ENCODE measurements at regions not wholly inside any gene's neighbourhood (a gene's known extent, or its start where the extent isn't known, plus 50 kb on each side); places are given as distances from the start of the nearest gene placed in this dataset.

DNA sequence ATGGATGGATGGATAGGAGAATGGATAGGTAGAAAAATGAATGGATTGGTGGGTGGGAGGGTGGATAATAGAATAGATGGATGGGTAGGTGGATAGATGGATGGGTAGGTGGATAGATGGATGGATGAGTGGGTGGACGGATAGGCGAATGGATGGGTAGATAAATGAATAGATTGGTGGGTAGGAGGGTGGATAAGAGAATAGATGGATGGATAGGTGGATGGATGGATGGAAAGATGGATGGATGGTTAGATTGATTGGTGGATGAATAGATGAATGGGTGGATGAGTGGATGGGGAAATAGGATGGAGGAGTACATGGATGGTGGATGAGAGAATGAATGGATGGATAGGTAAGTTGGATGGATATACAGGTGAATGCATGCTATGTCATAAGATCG is 110.5 kb downstream of the CEBPB start:
- DNase-seq = no peak

GRCh38 chr20:50301712-50302111 is 111.1 kb downstream of the CEBPB start:
- DNase-seq = no peak

- no peak for DNase-seq
Observed at GRCh38 chr20:50302341-50303057, 111.9 kb downstream of the CEBPB start.

GRCh38 chr20:50303573-50304500 is 113.2 kb downstream of the CEBPB start:
- DNase-seq = no peak

- DNase-seq = no peak
Observed at GRCh38 chr20:50304501-50304856, 113.8 kb downstream of the CEBPB start.

GRCh38 chr20:50304923-50305635 is 114.4 kb downstream of the CEBPB start:
- DNase-seq = no peak

DNA sequence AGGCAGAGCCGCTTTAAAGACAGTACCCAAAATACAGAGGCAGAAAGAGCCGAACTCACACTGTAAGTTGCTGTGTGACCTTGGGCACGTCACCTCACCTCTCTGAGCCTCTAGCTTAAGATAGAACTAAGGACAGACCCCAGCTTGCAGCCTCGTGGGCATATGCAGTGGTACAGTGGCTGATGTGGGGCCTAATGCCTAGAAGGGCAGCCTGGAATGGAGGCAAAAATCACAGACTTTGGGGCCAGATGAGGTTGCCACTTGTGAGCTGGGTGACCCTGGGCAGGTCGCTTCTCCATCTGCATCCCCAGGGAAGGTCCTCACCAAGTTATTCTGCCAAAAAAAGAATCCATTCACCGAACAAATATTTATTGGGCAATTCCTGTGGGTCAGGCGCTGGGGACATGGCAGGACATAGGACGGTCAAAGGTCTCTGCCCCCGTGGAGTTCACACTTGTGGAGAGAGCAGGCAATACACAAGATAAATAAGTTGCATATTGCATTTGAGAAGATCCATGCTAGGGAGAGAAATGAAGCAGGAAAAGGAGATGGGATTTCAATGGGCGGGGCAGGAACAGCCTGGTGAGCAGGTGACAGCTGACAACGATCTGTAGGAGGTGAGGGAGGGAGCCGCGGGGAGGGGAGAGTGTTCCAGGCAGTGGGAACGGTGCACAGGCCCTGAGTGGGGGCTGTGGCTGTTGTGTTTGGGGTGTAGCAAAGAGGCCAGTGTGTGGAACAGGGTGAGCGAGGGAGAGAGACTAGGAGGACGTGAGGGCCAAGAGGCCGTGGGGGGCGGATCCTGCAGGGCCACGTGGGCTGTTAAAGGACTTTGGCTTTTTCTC is 115.2 kb downstream of the CEBPB start:
- DNase-seq = no peak

- no peak for DNase-seq
Observed at GRCh38 chr20:50306478-50307423, 116.1 kb downstream of the CEBPB start.

DNA sequence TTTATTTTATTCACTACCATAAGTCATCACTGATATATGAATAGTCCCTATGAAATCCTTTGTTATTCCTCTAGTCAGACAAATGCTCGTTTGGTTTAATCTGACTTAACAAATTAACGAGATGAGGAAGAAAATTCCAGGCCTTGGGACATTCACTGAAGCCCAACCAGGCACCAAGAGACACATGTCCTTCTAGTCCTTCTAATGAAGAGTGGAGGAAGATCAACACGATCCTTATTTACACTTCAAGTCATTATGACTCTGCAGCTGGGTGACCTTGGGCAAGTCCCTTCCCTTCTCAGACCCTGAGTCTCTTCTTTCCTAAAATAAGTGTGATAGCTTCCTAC is 117.5 kb downstream of the CEBPB start:
- no peak for DNase-seq

DNA sequence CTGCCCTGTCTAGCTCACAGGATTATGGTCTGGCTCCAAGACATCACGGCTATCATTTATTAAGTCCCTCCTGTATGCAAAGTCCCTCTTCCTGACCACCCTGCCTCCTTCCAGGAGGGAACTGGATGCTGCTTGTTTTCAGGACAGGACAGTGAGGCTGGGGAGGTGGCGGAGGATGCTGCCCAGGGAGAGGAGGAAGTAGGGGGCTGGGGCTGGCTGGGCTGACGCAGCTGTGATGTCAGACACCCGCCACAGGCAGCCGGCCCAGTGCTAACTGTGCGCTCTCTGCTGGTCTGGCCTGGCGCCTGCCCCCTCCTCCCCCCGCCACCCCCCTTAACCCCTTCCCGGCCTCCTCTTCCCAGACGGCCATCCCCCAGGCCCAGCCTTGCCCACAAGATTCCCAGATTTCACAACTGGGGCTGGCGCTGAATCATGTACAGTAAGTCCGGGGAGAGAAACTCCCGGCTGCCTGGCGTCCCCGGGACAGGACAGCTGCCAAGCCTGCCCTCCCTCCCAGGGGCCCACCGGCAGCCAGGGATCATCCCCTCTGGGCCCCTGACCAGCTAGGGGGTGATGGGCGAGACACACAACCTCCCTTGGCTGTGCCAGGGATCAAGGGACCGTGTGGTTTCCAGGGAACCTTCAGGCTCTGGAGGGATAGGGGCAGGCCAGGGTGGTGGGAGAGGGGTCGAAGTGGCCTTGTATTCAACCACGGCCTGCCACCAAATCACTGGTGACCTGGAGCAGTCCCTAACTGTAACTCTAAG is 118.1 kb downstream of the CEBPB start:
- DNase-seq = peak; percentile 26

DNA sequence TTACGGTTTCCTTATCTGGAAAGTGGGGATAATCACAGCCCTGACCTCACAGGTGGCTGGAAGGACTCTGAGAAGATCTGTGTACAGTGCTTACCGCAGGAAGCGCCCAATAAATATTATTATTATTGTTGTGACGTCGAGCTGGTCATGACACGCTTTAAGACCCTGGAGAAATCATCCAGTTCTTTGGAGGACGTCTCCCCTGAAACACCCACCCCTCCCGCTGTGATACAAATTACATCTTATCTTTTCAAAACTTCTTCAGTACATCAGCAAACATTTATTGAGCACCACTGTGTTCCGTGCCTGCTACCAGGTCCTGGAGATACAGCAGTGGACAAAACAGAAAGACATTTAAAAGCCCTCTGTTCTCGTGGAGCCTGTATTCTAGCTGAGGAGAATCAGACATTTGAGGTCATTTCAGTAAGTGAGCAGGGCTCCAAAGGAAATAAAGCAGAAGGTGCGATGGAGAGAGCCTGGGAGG is 118.7 kb downstream of the CEBPB start:
- DNase-seq = no peak

DNA sequence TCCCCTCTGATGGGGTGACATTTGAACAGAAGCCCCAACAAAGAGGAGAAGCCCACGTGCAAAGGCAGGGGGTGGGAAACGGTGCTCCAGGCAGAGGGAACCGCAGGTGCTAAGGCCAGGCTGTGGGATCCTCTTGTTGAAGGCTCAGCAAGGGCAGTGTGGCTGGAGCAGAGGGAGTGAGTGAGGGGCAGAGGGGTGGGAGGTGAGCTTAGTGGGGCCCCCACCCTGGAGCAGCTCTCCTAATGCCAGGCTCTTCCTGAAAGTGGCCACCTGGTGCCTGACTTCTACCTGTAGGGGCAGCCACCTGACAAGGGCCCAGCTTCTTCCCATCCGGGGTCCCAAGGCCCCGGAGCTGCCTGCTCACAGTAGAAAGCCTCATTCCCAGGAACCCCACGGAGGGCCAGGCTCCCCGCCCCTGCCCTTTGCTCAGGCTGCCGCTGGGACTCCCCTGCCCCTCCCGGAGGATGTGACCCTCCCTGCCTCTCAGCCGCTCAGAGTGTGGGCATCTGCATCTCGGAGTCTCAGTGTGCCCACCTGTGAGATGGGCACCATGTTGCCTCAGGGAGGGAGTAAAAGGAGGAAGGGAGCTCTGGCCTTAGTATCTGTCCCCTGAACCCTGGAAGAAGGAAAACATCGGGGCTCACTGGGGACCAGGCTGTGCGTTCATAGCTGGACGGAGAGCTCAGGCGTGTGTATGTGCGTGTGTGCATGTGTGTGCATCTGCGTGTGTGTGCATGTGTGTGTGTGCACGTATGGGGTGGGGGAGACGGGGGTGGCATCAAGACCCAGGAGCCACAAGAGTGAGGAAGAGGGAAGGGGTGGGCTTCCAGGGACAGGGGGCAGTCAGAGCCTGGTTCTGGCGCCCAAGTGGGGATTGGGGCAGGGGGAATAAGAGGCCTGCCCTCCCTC is 119.4 kb downstream of the CEBPB start:
- DNase-seq = no peak

- DNase-seq = no peak
Observed at GRCh38 chr20:50310673-50311051, 120.0 kb downstream of the CEBPB start.

DNA sequence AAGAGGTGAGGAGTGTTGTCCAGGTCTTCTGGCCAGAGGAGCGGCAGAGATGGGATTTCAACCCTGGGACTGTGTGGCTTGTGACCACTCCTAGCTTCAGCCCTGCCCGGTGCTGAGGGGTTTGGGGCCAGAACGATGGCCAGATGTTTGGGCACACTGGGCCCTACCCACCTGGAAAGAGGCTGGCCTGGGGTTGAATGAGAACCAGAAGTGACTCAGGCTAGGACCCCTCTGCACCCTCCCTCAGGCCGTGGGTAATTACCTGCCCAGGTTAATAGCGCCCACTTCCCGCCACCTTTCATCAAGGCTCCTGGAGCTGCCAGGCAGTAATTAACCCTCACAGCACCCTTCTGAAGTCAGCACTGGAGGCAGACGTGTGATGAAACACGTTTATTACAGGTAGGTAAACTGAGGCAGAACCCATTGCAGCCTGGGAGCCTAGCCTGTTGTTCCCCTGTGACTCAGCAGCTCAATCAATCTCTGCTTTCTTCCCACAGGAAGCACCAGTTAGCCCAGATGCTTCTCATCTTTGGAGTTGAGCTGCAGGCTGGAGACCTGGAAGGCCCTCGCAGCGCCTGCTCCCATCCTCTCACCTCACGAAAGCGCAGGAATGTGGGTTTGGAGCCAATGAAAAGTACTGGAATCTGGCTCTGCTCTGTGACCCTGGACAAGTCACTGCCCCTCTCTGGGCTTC is 120.8 kb downstream of the CEBPB start:
- no peak for DNase-seq

DNA sequence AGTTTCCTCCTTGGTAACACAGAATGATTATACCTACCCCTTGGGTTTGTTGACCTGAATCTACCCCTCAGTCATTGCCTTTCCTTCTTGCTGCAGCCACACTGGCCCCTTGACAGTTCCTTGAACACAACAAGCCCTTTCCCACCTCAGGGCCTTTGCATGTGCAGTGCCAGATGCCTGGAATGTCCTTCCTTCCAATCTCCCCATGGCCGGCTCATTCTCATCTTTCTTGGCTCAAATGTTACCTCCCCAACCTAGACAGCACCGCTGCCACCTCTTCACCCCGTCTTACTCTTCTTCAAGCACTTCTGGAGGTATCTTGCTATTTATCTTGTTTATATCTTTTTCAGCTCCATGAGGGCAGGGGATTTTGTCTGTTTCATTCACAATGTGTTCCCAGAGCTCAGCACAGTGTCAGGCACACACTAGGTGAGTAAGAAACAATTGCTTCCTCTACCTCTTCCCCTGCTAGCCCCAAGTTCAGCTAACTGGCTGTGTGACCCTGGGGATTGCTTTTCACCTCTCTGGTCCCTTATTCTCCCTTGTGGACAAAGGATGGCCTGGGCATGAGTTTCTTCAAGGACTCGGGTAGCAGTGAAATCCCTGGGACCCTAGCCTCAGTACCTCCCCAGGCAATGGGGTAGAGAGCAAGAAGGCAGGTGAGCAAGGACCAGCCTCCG is 121.5 kb downstream of the CEBPB start:
- DNase-seq = no peak

DNA sequence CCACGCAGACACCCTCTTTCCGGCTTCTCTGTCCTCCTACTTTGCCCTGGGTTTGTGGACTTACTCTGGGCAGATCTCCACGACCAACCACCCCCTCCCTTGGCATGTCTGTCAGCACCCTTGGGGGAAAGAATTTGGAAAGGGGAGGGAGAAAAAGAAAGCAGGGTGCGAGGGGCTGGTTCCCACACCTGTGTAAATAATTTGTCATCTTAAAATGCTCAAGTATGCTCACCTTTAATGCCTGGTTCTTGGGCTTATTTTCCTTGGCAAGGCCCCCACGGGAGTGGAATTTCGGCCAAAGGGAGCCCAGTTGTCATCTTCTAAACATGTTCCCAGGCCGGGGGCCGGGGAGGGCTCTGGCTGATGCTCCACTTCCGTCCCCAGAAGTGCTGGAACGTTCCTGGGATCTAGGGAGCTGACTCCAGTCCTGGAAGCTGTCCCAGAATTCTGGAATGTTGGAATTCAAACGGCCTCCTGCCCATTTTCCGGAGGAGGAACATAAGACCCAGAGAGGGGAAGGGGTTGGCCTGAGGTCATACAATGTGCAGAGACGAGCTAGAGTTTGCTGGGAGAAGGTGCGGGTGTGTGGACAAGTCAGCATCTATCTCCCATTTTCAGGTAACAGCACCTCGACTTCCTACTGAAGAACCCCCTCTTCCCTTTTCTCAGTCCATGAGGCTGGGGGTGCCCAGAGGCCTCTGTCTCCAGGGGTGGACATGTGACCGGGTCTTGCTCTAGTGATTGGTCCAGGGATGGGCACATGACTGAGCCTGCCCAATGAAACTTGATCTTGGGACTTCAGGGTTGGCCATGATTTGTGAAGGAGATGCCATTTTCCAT is 122.3 kb downstream of the CEBPB start:
- no peak for DNase-seq

GRCh38 chr20:50313522-50313820 is 122.8 kb downstream of the CEBPB start:
- no peak for DNase-seq
